Neural cell (in vitro differentiated cells): ENCODE measurements at regions not wholly inside any gene's neighbourhood (a gene's known extent, or its start where the extent isn't known, plus 50 kb on each side); places are given as distances from the start of the nearest gene placed in this dataset.
"Not testable (repeated sequence)": the region's sequence is repeated elsewhere in the genome, so short reads cannot be mapped to it uniquely, and the experiment has no call there.

Source experiments
- H2AFZ ChIP-seq: fragments of 200-600, 300-800 bp; sonication (generic), shearing (Covaris generic); 2 replicates; pipeline ENCODE4 v1.6.0; 2014; ENCODE audit warnings: low read depth, mild to moderate bottlenecking, antibody characterized with exemption, low read length, moderate library complexity
- H3F3A ChIP-seq: fragments of 200-600 bp; shearing (Covaris generic); 2 replicates; pipeline ENCODE4 v1.6.1; 2016; ENCODE audit warnings: mild to moderate bottlenecking, moderate library complexity, mixed read lengths, antibody characterized with exemption, low read length; ENCODE audit not compliant: insufficient read depth, poor library complexity, severe bottlenecking
- H3K27ac ChIP-seq: fragments of 200-600, 300-800 bp; sonication (generic), shearing (Covaris generic); 2 replicates; pipeline ENCODE4 v1.5.1; 2014; ENCODE audit warnings: mild to moderate bottlenecking, low read length, moderate library complexity
- H3K27me3 ChIP-seq: fragments of 300-800, 200-600 bp; sonication (generic), shearing (Covaris generic); 2 replicates; pipeline ENCODE4 v1.6.0; 2014; ENCODE audit warnings: mild to moderate bottlenecking, low read depth, low read length, moderate library complexity; ENCODE audit not compliant: insufficient read depth
- H3K36me3 ChIP-seq: fragments of 300-800, 200-600 bp; sonication (generic), shearing (Covaris generic); 2 replicates; pipeline ENCODE4 v1.5.1; 2014; ENCODE audit warnings: mild to moderate bottlenecking, antibody characterized with exemption, low read length, moderate library complexity; ENCODE audit not compliant: insufficient read depth
- H3K4me2 ChIP-seq: fragments of 300-800, 200-600 bp; sonication (generic), shearing (Covaris generic); 2 replicates; pipeline ENCODE4 v1.6.0; 2014; ENCODE audit warnings: mild to moderate bottlenecking, low read length
- H3K4me3 ChIP-seq: fragments of 300-800, 200-600 bp; sonication (generic), shearing (Covaris generic); 2 replicates; pipeline ENCODE4 v1.5.1; 2014; ENCODE audit warnings: mild to moderate bottlenecking, low read length, moderate library complexity
- H3K79me2 ChIP-seq: fragments of 200-600 bp; shearing (Covaris generic); replicated peaks from 2 replicates; pipeline ENCODE4 v1.6.0; 2014; ENCODE audit warnings: mild to moderate bottlenecking, low read length, moderate library complexity; ENCODE audit not compliant: insufficient read depth
- H3K9ac ChIP-seq: fragments of 300-800, 200-600 bp; sonication (generic), shearing (Covaris generic); 2 replicates; pipeline ENCODE4 v1.6.1; 2016; ENCODE audit warnings: mild to moderate bottlenecking, low read length, mixed read lengths
- H3K9me2 ChIP-seq: fragments of 200-600 bp; shearing (Covaris generic); 2 replicates; pipeline ENCODE4 v1.6.1; 2016; ENCODE audit warnings: mild to moderate bottlenecking, low read length, mixed read lengths; ENCODE audit not compliant: insufficient read depth
- H3K9me3 ChIP-seq: fragments of 200-600, 300-800 bp; sonication (generic), shearing (Covaris generic); 2 replicates; pipeline ENCODE4 v1.6.1; 2016; ENCODE audit warnings: mild to moderate bottlenecking, mixed run types, low read length, moderate library complexity, mixed read lengths
- H4K20me1 ChIP-seq: fragments of 200-600 bp; shearing (Covaris generic); 2 replicates; pipeline ENCODE4 v1.6.1; 2016; ENCODE audit warnings: mild to moderate bottlenecking, mixed run types; ENCODE audit not compliant: insufficient read depth
- EP300 ChIP-seq: fragments of 450-650 bp; conservative IDR thresholded peaks from 2 replicates; pipeline ENCODE4 v1.6.1; 2014; ENCODE audit warnings: antibody characterized with exemption, mild to moderate bottlenecking, moderate library complexity; ENCODE audit not compliant: poor library complexity, severe bottlenecking
- EZH2 ChIP-seq: fragments of 200-600, 300-800 bp; shearing (Covaris generic), sonication (generic); IDR thresholded peaks from 2 replicates; pipeline ENCODE4 v1.6.1; 2014; ENCODE audit warnings: antibody characterized with exemption, low read length, borderline replicate concordance, mild to moderate bottlenecking; ENCODE audit not compliant: insufficient read depth, poor library complexity, severe bottlenecking
- MXI1 ChIP-seq: fragments of 450-650 bp; conservative IDR thresholded peaks from 2 replicates; pipeline ENCODE4 v1.6.1; 2014; ENCODE audit warnings: antibody characterized with exemption, mild to moderate bottlenecking; ENCODE audit not compliant: poor library complexity, severe bottlenecking
- POLR2AphosphoS5 ChIP-seq: IDR thresholded peaks from 2 replicates; pipeline ENCODE4 v1.6.1; 2012
- RAD21 ChIP-seq: fragments of 450-650 bp; conservative IDR thresholded peaks from 2 replicates; pipeline ENCODE4 v1.6.1; 2014; ENCODE audit warnings: antibody characterized with exemption, mild to moderate bottlenecking, moderate library complexity
- REST ChIP-seq: IDR thresholded peaks from 2 replicates; pipeline ENCODE4 v1.6.1; 2012; ENCODE audit warnings: borderline replicate concordance
- SMC3 ChIP-seq: fragments of 450-650 bp; conservative IDR thresholded peaks from 2 replicates; pipeline ENCODE4 v1.6.1; 2014; ENCODE audit warnings: antibody characterized with exemption, mild to moderate bottlenecking, moderate library complexity; ENCODE audit not compliant: poor library complexity
- TAF1 ChIP-seq: IDR thresholded peaks from 2 replicates; pipeline ENCODE4 v1.6.1; 2012; ENCODE audit warnings: low read depth
- TF ChIP-seq, protein P1 (sequence below): fragments of 450-650 bp; IDR thresholded peaks from 2 replicates; pipeline ENCODE4 v1.5.1; 2014; ENCODE audit warnings: antibody characterized with exemption, mild to moderate bottlenecking, moderate library complexity; ENCODE audit not compliant: poor library complexity, severe bottlenecking

GRCh38 chr1:57536749-57537423 lies 113.0 kb upstream of the DAB1 start:
- Histone ChIP-seq H3K79me2 (no peaks in the 10 kb centered on the region), H3K9me2 (no peaks in the 10 kb centered on the region), H3K27me3 (no peaks in the 10 kb centered on the region), H4K20me1 (no peaks in the 10 kb centered on the region), H3K4me2 (no peak overlapping the region), H3F3A (no peaks in the 10 kb centered on the region), H3K36me3 (no peaks in the 10 kb centered on the region), H2AFZ (no peak overlapping the region), H3K9ac (no peak overlapping the region), H3K4me3 (no peak overlapping the region), H3K9me3 (no peaks in the 10 kb centered on the region), H3K27ac (no peak overlapping the region)
- TF ChIP-seq EP300 (no peak), EZH2 (no peak), REST (no peak), SMC3 (no peak), TAF1 (no peak), POLR2AphosphoS5 (no peak), MXI1 (no peak), RAD21 (no peak)
- TF ChIP-seq, protein P1, sequence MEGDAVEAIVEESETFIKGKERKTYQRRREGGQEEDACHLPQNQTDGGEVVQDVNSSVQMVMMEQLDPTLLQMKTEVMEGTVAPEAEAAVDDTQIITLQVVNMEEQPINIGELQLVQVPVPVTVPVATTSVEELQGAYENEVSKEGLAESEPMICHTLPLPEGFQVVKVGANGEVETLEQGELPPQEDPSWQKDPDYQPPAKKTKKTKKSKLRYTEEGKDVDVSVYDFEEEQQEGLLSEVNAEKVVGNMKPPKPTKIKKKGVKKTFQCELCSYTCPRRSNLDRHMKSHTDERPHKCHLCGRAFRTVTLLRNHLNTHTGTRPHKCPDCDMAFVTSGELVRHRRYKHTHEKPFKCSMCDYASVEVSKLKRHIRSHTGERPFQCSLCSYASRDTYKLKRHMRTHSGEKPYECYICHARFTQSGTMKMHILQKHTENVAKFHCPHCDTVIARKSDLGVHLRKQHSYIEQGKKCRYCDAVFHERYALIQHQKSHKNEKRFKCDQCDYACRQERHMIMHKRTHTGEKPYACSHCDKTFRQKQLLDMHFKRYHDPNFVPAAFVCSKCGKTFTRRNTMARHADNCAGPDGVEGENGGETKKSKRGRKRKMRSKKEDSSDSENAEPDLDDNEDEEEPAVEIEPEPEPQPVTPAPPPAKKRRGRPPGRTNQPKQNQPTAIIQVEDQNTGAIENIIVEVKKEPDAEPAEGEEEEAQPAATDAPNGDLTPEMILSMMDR = no peak

DNA sequence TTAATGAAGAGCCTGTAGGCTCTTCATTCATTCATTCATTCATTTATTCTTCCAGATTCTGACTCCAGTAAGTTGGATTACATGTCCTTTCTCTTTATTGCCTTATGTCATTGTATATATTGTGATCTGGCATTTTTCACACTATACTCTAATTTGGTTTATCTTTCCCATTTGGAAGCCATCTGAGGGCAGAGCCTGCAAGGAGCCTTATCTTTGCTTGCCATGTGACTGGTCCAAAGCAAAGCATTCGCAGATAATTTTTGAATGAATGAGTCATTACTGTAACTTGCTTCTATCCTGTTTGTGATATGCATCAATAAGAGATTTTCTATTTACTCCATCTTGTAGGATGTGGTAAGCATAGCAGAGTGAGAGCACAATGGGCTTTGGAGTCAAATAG lies 108.4 kb upstream of the DAB1 start:
- Histone ChIP-seq H2AFZ (no peak overlapping the region), H3K9me3 (no peaks in the 10 kb centered on the region), H3K27me3 (no peaks in the 10 kb centered on the region), H3K9me2 (no peaks in the 10 kb centered on the region), H3K9ac (no peak overlapping the region), H3K4me2 (no peak overlapping the region), H3F3A (no peaks in the 10 kb centered on the region), H3K36me3 (no peaks in the 10 kb centered on the region), H3K27ac (no peak overlapping the region), H3K4me3 (no peak overlapping the region), H4K20me1 (no peaks in the 10 kb centered on the region), H3K79me2 (no peaks in the 10 kb centered on the region)
- TF ChIP-seq EP300 (no peak), TAF1 (no peak), POLR2AphosphoS5 (no peak), RAD21 (no peak)

DNA sequence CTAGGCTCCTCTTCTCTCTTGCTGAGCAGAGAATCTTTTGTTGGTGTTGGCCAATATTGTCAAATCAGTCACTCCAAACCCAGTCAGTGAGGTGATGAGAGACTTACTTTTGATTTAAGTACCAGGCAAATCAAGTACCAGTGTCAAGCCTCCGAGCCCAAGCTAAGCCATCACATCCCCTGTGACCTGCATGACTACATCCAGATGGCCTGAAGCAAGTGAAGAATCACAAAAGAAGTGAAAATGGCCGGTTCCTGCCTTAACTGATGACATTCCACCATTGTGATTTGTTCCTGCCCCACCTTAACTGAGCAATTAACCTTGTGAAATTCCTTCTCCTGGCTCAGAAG lies 107.0 kb upstream of the DAB1 start:
- not testable (repeated sequence) for H3K79me2 ChIP-seq, H3K27me3 ChIP-seq

More for the DNA sequence above, 107.0 kb upstream of the DAB1 start:
- H3K9me2 ChIP-seq, H2AFZ ChIP-seq, H3K36me3 ChIP-seq, H3K4me3 ChIP-seq, H3K9me3 ChIP-seq, H3K27ac ChIP-seq, H3K4me2 ChIP-seq, H3F3A ChIP-seq, H4K20me1 ChIP-seq, H3K9ac ChIP-seq: not testable (repeated sequence)
